ENCODE measurements at regions not wholly inside any gene's neighbourhood (a gene's known extent, or its start where the extent isn't known, plus 50 kb on each side); places are given as distances from the start of the nearest gene placed in this dataset.

DNA sequence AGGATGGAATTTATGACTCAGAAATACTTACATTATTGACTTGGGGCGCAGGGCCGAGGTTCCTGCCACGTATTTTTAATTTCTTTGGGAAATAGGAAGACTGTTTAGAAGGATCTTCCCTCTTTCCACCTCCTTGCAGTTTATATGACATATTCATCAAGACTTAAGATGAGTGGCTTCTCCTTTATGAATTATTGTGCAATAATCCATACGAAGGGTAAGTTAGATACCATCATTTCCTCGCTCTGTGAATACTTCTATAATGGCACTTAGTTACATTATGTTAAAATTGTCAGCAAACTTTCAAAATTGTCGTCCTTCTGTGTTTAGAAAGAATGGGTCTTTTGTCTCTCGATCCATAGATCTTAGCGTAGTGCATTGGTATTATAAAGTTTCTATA is 328.8 kb upstream of the UBE2E3 start:
- TF ChIP-seq POLR2A (IDR thresholded peaks at IDR 0.05) (no peak), POLR2AphosphoS5 (IDR thresholded peaks at IDR 0.05) (no peak), EP300 (IDR thresholded peaks at IDR 0.05) (no peak)
- TF ChIP-seq, protein P1, sequence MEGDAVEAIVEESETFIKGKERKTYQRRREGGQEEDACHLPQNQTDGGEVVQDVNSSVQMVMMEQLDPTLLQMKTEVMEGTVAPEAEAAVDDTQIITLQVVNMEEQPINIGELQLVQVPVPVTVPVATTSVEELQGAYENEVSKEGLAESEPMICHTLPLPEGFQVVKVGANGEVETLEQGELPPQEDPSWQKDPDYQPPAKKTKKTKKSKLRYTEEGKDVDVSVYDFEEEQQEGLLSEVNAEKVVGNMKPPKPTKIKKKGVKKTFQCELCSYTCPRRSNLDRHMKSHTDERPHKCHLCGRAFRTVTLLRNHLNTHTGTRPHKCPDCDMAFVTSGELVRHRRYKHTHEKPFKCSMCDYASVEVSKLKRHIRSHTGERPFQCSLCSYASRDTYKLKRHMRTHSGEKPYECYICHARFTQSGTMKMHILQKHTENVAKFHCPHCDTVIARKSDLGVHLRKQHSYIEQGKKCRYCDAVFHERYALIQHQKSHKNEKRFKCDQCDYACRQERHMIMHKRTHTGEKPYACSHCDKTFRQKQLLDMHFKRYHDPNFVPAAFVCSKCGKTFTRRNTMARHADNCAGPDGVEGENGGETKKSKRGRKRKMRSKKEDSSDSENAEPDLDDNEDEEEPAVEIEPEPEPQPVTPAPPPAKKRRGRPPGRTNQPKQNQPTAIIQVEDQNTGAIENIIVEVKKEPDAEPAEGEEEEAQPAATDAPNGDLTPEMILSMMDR (IDR thresholded peaks at IDR 0.05) = no peak
